K562 (cell line): ENCODE measurements at regions not wholly inside any gene's neighbourhood (a gene's known extent, or its start where the extent isn't known, plus 50 kb on each side); places are given as distances from the start of the nearest gene placed in this dataset.

Source experiments
- ATAC-seq: fragments of 200-7000 bp; cut with Tn5 transposase; 3 replicates; pipeline ENCODE4 v1.9.1; 2020; ENCODE audit warnings: moderate library complexity
- BruUV-seq: library from RNA; stranded (reverse); fragments of 400-500 nt; replicated peaks from 2 replicates; lab custom pipeline; 2021; lab: Mats Ljungman, UMichigan
- CTCF ChIA-PET: fragments of 300-600 bp; formaldehyde crosslinking; extraction: SDS; loops from one replicate; lab custom pipeline; 2021; ENCODE audit warnings: low intra/inter-chr PET ratio; lab: Yijun Ruan, JAX
- POLR2A ChIA-PET: fragments of 300-600, 350-650 bp; sonication (Branson Sonifier 250); formaldehyde crosslinking; extraction: SDS; loops from one replicate; lab custom pipeline; 2021; ENCODE audit warnings: antibody characterized with exemption, inconsistent platforms; lab: Yijun Ruan, JAX
- DNase-seq, 4 experiments: peaks; one replicate each; pipeline versions ENCODE4 v3.0.0 to v3.0.0-alpha.2; 2011 to 2018; ENCODE audit warnings: low spot score in 3 of 4, mixed read lengths in 3 of 4; ENCODE audit errors: extremely low read depth in 1 of 4
- FAIRE-seq: peaks from 2 replicates; lab custom pipeline; 2011; peaks lifted over from hg19 to GRCh38; lab: Jason Lieb, UNC
- H2AFZ ChIP-seq: 2 replicates; pipeline ENCODE4 v1.6.0; 2011; ENCODE audit warnings: low read depth, low read length, control low read depth, inconsistent platforms
- H3K27ac ChIP-seq: fragments of 200-600 bp; 3 replicates; pipeline ENCODE4 v1.8.0; 2011; ENCODE audit warnings: low read depth, mild to moderate bottlenecking, control low read depth, inconsistent platforms, low read length, moderate library complexity, mixed read lengths; ENCODE audit errors: extremely low read depth
- H3K27me3 ChIP-seq, 2 experiments: fragments of 300-600 bp in 1 of 2; 2 replicates in 1 of 2; 3 replicates in 1 of 2; pipeline versions ENCODE4 v1.6.0 to v1.8.0; 2011; ENCODE audit warnings: inconsistent platforms in 2 of 2, low read length in 2 of 2, mild to moderate bottlenecking in 1 of 2, mixed read lengths in 1 of 2, moderate library complexity in 1 of 2; ENCODE audit not compliant: control insufficient read depth in 2 of 2, insufficient read depth in 2 of 2
- H3K36me3 ChIP-seq: fragments of 300-600 bp; 3 replicates; pipeline ENCODE4 v1.8.0; 2011; ENCODE audit warnings: mild to moderate bottlenecking, low read length, inconsistent platforms; ENCODE audit not compliant: control insufficient read depth, insufficient read depth
- H3K4me1 ChIP-seq, 2 experiments: fragments of 200-600 bp in 1 of 2; replicated peaks in 1 of 2; 2 replicates in 1 of 2; 3 replicates in 1 of 2; pipeline versions ENCODE4 v1.5.1 to v1.8.0; 2011; ENCODE audit warnings: inconsistent platforms in 2 of 2, low read length in 2 of 2, mild to moderate bottlenecking in 1 of 2, mixed read lengths in 1 of 2, moderate library complexity in 1 of 2; ENCODE audit not compliant: control insufficient read depth in 2 of 2, insufficient read depth in 2 of 2
- H3K4me2 ChIP-seq: 2 replicates; pipeline ENCODE4 v1.6.1; 2011; ENCODE audit warnings: low read length, control low read depth, inconsistent platforms, mixed read lengths; ENCODE audit not compliant: insufficient read depth
- H3K4me3 ChIP-seq: fragments of 200-600 bp; sonication (generic), shearing (Covaris generic); 2 replicates; pipeline ENCODE4 v1.5.1; 2016; ENCODE audit warnings: control low read depth, inconsistent platforms
- H3K79me2 ChIP-seq: fragments of 200-600 bp; 3 replicates; pipeline ENCODE4 v1.8.0; 2011; ENCODE audit warnings: low read length, inconsistent platforms; ENCODE audit not compliant: control insufficient read depth, insufficient read depth
- H3K9ac ChIP-seq, 2 experiments: 2 replicates each; pipeline versions ENCODE4 v1.6.0 to v1.6.1; 2011; ENCODE audit warnings: low read depth in 2 of 2, low read length in 2 of 2, control low read depth in 1 of 2, inconsistent platforms in 1 of 2, mild to moderate bottlenecking in 1 of 2, mixed read lengths in 1 of 2; ENCODE audit not compliant: insufficient read depth in 1 of 2
- H3K9me1 ChIP-seq: one replicate; pipeline ENCODE4 v1.6.0; 2011; ENCODE audit warnings: inconsistent platforms, mild to moderate bottlenecking, low read length, moderate library complexity; ENCODE audit not compliant: control insufficient read depth, insufficient read depth
- H3K9me3 ChIP-seq: replicated peaks from 2 replicates; pipeline ENCODE4 v1.5.1; 2011; ENCODE audit warnings: low read depth, low read length, inconsistent platforms; ENCODE audit not compliant: control insufficient read depth, insufficient read depth
- H4K20me1 ChIP-seq: replicated peaks from 2 replicates; pipeline ENCODE4 v1.6.1; 2011; ENCODE audit warnings: low read length, inconsistent platforms, mixed read lengths; ENCODE audit not compliant: control insufficient read depth, insufficient read depth
- BRF1 ChIP-seq: IDR thresholded peaks from 3 replicates; pipeline ENCODE4 v1.6.1; 2011; ENCODE audit warnings: borderline replicate concordance, mild to moderate bottlenecking; ENCODE audit not compliant: insufficient read length; ENCODE audit errors: extremely low read depth
- E2F3 ChIP-seq: fragments of 250-450 bp; sonication (Bioruptor Pico); IDR thresholded peaks from 2 replicates; pipeline ENCODE4 v1.4.0; 2020; ENCODE audit warnings: mild to moderate bottlenecking
- GATAD2A ChIP-seq: fragments of 450-650 bp; IDR thresholded peaks from 2 replicates; pipeline ENCODE4 v1.6.1; 2017
- KLF13 ChIP-seq: fragments of 450-650 bp; IDR thresholded peaks from 2 replicates; pipeline ENCODE4 v1.6.1; 2016; ENCODE audit warnings: missing genetic modification characterization, low read depth, mild to moderate bottlenecking, missing compliant biosample characterization, moderate library complexity, borderline replicate concordance
- MAFG ChIP-seq: fragments of 450-650 bp; conservative IDR thresholded peaks from 2 replicates; pipeline ENCODE4 v1.6.1; 2016; ENCODE audit warnings: missing genetic modification characterization, missing compliant biosample characterization
- MBD2 ChIP-seq: sonication (generic); IDR thresholded peaks from 2 replicates; pipeline ENCODE4 v1.6.1; 2016; ENCODE audit warnings: low read depth, borderline replicate concordance
- MTA3 ChIP-seq: fragments of 450-650 bp; formaldehyde crosslinking; IDR thresholded peaks from 2 replicates; pipeline ENCODE4 v1.6.1; 2017; ENCODE audit warnings: mild to moderate bottlenecking, borderline replicate concordance
- MTF1 ChIP-seq: fragments of 250-450 bp; sonication (Bioruptor Pico); IDR thresholded peaks from 2 replicates; pipeline ENCODE4 v1.9.0; 2021; ENCODE audit warnings: moderate library complexity, mild to moderate bottlenecking, inconsistent platforms, borderline replicate concordance
- NFIX ChIP-seq: fragments of 250-450 bp; sonication (Bioruptor Pico); IDR thresholded peaks from 2 replicates; pipeline ENCODE4 v1.4.0; 2020; ENCODE audit warnings: low read depth, mild to moderate bottlenecking, moderate library complexity
- NR4A1 ChIP-seq, 2 experiments: fragments of 250-450 bp in 1 of 2; fragments of 450-650 bp in 1 of 2; sonication (Bioruptor Pico) in 1 of 2; IDR thresholded peaks; 2 replicates each; pipeline versions ENCODE4 v1.4.0 to v1.6.1; 2016 to 2020; ENCODE audit warnings: mild to moderate bottlenecking in 2 of 2, missing compliant biosample characterization in 1 of 2, missing genetic modification characterization in 1 of 2, moderate library complexity in 1 of 2
- SIN3B ChIP-seq: fragments of 450-650 bp; IDR thresholded peaks from 2 replicates; pipeline ENCODE4 v1.6.1; 2017; ENCODE audit warnings: low read depth, mild to moderate bottlenecking, moderate library complexity
- SPI1 ChIP-seq: IDR thresholded peaks from 2 replicates; pipeline ENCODE4 v1.6.1; 2011; ENCODE audit warnings: low read depth, low read length, control low read depth, borderline replicate concordance
- STAT5A ChIP-seq: IDR thresholded peaks from 2 replicates; pipeline ENCODE4 v1.6.1; 2012; ENCODE audit warnings: low read length, inconsistent platforms, borderline replicate concordance
- TEAD2 ChIP-seq: fragments of 450-650 bp; IDR thresholded peaks from 2 replicates; pipeline ENCODE4 v1.6.1; 2016; ENCODE audit warnings: missing genetic modification characterization, control low read depth, missing compliant biosample characterization
- TGIF2 ChIP-seq: sonication (generic); formaldehyde crosslinking; IDR thresholded peaks from 2 replicates; pipeline ENCODE4 v1.8.1; 2022; ENCODE audit warnings: mild to moderate bottlenecking, missing genetic modification reagents, moderate library complexity
- ZBTB34 ChIP-seq: fragments of 250-450 bp; sonication (Bioruptor Pico); IDR thresholded peaks from 2 replicates; pipeline ENCODE4 v1.8.0; 2021; ENCODE audit warnings: mild to moderate bottlenecking, moderate library complexity
- ZC3H8 ChIP-seq: fragments of 450-650 bp; IDR thresholded peaks from 2 replicates; pipeline ENCODE4 v1.6.1; 2017
- ZNF696 ChIP-seq: fragments of 250-450 bp; sonication (Bioruptor Pico); conservative IDR thresholded peaks from 2 replicates; pipeline ENCODE4 v1.4.0; 2020; ENCODE audit warnings: mild to moderate bottlenecking, moderate library complexity
- WGBS: fragments of 100-300 bp; shearing (Covaris generic); methylation state at CpG from one replicate; pipeline ENCODE4 v1.1.6; 2016; ENCODE audit warnings: low coverage, mixed read lengths; ENCODE audit not compliant: insufficient coverage; ENCODE audit errors: missing lambda C conversion rate; 5-methylcytosine and 5-hydroxymethylcytosine counted together
- in situ Hi-C: fragments of 300-500 bp; cut with MboI; formaldehyde crosslinking; loops from 4 replicates; pipeline ENCODE4 v1.15.0; 2018; ENCODE audit warnings: inconsistent platforms, mixed read lengths
- intact Hi-C: fragments of 100-400 bp; cut with micrococcal nuclease; formaldehyde crosslinking; loops from 2 replicates; pipeline ENCODE4 v1.14.2; 2022

GRCh38 chr5:2391021-2391420, 360.5 kb downstream of the IRX2 start (continued):
- TF ChIP-seq GATAD2A (no peak), STAT5A (no peak), MAFG (tag) (no peak), ZBTB34 (CRISPR knock-in tag) (no peak), MBD2 (no peak), ZNF696 (CRISPR knock-in tag) (no peak), NR4A1 (CRISPR knock-in tag; IDR thresholded peaks at IDR 0.05) (no peak), NR4A1 (tag; IDR thresholded peaks at IDR 0.05) (no peak), TEAD2 (no peak), MTF1 (CRISPR knock-in tag) (no peak)

GRCh38 chr5:2388571-2388970, 362.9 kb downstream of the IRX2 start:
- H3K4me2 ChIP-seq = no peak overlapping the region
- POLR2A ChIA-PET = no interaction called here
- FAIRE-seq (no peak), DNase-seq (no peak), ATAC-seq (no peak)
- H3K4me3 ChIP-seq = no peak overlapping the region
- peaks cover 20 to 49% of the 10 kb centered on the region in 2 experiments; a peak in 4 of 5 replicates for H3K27me3 ChIP-seq
- H4K20me1 ChIP-seq = no peaks in the 10 kb centered on the region
- intact Hi-C loops (no loop called here), in situ Hi-C loops (no loop called here)
- no peaks in the 10 kb centered on the region for H3K79me2 ChIP-seq
- no peak overlapping the region for H3K27ac ChIP-seq
- no peaks in the 10 kb centered on the region for H3K4me1 ChIP-seq
- no peak overlapping the region for H2AFZ ChIP-seq
- H3K9ac ChIP-seq = no peak overlapping the region
- no peaks in the 10 kb centered on the region for H3K9me3 ChIP-seq
- H3K36me3 ChIP-seq = no peaks in the 10 kb centered on the region
- BruUV-seq = no TSS peak
- CTCF ChIA-PET = no interaction called here
- H3K9me1 ChIP-seq = no peaks in the 10 kb centered on the region
- WGBS = 0% methylated on average over 2 of the region's 2 CpGs
- TF ChIP-seq SPI1 (no peak), MTA3 (no peak), NFIX (CRISPR knock-in tag) (no peak), KLF13 (tag) (no peak), TGIF2 (CRISPR knock-in tag) (no peak), SIN3B (no peak), E2F3 (CRISPR knock-in tag) (no peak), BRF1 (no peak), ZC3H8 (no peak)
